SK-N-SH treated with all-trans-retinoic acid at 6 μM for 48 hours (cell line): ENCODE measurements at regions not wholly inside any gene's neighbourhood (a gene's known extent, or its start where the extent isn't known, plus 50 kb on each side); places are given as distances from the start of the nearest gene placed in this dataset.

Source experiments
- CSRNP3 ChIP-seq: fragments of 250-450 bp; sonication (Bioruptor Pico); IDR thresholded peaks from 2 replicates; pipeline ENCODE4 v1.5.1; 2021; ENCODE audit warnings: mild to moderate bottlenecking, moderate library complexity
- ESRRG ChIP-seq: fragments of 250-450 bp; sonication (Bioruptor Pico); IDR thresholded peaks from 2 replicates; pipeline ENCODE4 v1.6.1; 2021; ENCODE audit warnings: mild to moderate bottlenecking
- OSR1 ChIP-seq: fragments of 250-450 bp; sonication (Bioruptor Pico); IDR thresholded peaks from 2 replicates; pipeline ENCODE4 v1.8.0; 2022; ENCODE audit warnings: moderate library complexity, mild to moderate bottlenecking, inconsistent platforms
- RARB ChIP-seq: fragments of 250-450 bp; sonication (Bioruptor Pico); IDR thresholded peaks from 2 replicates; pipeline ENCODE4 v1.8.0; 2021; ENCODE audit warnings: mild to moderate bottlenecking, moderate library complexity

- no peak for TF ChIP-seq ESRRG (CRISPR knock-in tag)
- no peak for TF ChIP-seq CSRNP3 (CRISPR knock-in tag)
- no peak for TF ChIP-seq RARB
- no peak for TF ChIP-seq OSR1 (CRISPR knock-in tag)
Observed at GRCh38 chr10:61016007-61016406, 72.0 kb upstream of the RHOBTB1 start.
